22Rv1 (cell line): ENCODE measurements at regions not wholly inside any gene's neighbourhood (a gene's known extent, or its start where the extent isn't known, plus 50 kb on each side); places are given as distances from the start of the nearest gene placed in this dataset.
"Not testable (repeated sequence)": the region's sequence is repeated elsewhere in the genome, so short reads cannot be mapped to it uniquely, and the experiment has no call there.

Experiments
- H3K27ac ChIP-seq: fragments of 450-650 bp; 2 replicates; pipeline ENCODE4 v1.5.1; 2017
- ZFX ChIP-seq: fragments of 450-650 bp; IDR thresholded peaks from 2 replicates; pipeline ENCODE4 v1.6.1; 2017; ENCODE audit warnings: antibody characterized with exemption, borderline replicate concordance
- TF ChIP-seq, protein P1 (sequence below): fragments of 450-650 bp; IDR thresholded peaks from 2 replicates; pipeline ENCODE4 v1.5.1; 2017; ENCODE audit warnings: mild to moderate bottlenecking

GRCh38 chr15:31438601-31439265 is 112.1 kb downstream of the KLF13 start:
- no peak for TF ChIP-seq ZFX
- TF ChIP-seq, protein P1, sequence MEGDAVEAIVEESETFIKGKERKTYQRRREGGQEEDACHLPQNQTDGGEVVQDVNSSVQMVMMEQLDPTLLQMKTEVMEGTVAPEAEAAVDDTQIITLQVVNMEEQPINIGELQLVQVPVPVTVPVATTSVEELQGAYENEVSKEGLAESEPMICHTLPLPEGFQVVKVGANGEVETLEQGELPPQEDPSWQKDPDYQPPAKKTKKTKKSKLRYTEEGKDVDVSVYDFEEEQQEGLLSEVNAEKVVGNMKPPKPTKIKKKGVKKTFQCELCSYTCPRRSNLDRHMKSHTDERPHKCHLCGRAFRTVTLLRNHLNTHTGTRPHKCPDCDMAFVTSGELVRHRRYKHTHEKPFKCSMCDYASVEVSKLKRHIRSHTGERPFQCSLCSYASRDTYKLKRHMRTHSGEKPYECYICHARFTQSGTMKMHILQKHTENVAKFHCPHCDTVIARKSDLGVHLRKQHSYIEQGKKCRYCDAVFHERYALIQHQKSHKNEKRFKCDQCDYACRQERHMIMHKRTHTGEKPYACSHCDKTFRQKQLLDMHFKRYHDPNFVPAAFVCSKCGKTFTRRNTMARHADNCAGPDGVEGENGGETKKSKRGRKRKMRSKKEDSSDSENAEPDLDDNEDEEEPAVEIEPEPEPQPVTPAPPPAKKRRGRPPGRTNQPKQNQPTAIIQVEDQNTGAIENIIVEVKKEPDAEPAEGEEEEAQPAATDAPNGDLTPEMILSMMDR = no peak

DNA sequence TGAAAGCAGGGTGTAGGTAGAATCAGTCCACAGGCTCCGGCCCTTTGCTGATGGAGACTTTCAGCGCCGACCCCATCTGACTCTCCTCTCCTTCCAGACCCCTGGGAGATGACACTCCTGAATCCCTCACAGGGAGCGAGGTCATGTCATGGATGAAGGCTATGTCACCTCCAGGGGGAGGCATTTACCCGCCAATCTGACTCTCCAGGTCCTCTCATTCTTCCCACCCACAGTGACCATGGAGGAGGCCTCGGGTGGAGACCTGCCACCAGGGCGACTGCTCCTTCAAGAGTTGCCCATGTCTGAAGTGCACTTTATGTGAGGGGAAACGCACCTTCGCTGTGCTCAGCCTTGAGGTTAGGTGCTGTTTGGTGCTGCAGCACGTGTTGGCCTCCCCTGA is 112.7 kb downstream of the KLF13 start:
- TF ChIP-seq ZFX = no peak
- TF ChIP-seq, protein P1 = no peak
- H3K27ac ChIP-seq = no peak overlapping the region

More at GRCh38 chr15:31438601-31439265, 112.1 kb downstream of the KLF13 start:
- no peak overlapping the region for H3K27ac ChIP-seq

DNA sequence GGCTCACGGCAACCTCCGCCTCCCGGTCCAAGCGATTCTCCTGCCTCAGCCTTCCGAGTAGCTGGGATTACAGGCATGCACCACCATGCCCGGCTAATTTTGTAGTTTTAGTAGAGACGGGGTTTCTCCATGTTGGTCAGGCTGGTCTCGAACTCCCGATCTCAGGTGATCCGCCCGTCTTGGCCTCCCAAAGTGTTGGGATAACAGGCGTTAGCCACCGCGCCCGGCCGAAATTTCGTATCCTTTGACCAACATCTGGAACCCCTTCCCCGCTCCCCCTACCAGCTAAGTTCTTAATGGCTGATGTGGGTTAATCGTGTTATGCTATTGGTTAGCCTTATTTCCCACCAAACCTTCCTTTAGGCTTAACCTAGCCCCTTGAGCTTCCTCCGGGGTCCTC is 113.6 kb downstream of the KLF13 start:
- H3K27ac ChIP-seq = not testable (repeated sequence)

DNA sequence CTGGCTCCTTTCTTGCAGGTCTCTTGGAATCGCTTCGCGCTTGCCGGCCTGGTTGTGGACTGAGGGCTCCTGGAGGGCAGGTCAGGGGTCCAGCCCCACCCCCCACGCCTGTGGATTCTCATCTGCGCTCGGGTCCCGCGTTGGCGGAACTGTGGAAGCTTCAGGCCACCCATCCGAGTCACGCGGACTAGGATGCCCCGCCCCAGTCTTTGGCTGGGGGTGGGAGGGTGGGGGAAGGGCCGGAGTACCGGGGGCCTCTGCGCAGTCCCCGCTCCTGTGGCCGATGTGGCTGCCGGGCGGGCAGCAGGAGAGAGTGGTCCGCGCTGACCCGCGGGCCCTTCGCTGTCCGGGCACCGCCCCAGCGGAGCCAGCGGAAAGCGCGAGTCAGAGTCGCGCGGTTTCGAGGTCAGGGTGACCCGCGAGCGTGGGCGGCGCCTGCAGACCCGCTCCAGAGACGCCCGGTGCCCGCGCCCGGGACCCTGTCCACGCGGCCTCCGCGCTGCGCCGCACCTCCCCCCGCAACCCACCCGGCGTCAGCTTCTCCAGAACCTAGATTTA is 114.2 kb downstream of the KLF13 start:
- TF ChIP-seq ZFX = no peak
- TF ChIP-seq, protein P1 = no peak
- H3K27ac ChIP-seq = no peak overlapping the region

GRCh38 chr15:31442226-31442625 is 115.6 kb downstream of the KLF13 start:
- TF ChIP-seq ZFX = no peak
- TF ChIP-seq, protein P1 = no peak
- no peak overlapping the region for H3K27ac ChIP-seq

DNA sequence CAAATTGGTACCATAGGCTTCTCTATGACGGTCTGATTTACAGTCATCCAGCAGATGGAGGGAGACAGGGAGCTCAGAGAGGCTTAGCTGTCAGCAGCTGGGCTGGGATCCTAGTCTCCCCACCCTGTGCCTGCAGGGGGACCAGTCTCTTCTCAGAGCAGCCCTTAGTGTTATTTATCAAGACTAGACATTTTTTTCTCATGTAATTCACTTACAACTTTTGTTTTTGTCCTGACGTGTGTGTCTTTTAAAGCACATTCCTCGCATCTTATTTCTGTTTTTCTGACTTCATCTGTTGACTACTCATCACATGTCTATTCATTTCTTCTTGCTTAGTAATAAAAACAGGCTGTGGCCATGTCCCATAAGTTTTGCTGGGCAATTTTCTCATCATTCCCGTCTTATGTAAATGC is 116.1 kb downstream of the KLF13 start:
- H3K27ac ChIP-seq = no peak overlapping the region
- TF ChIP-seq, protein P1 = no peak
- TF ChIP-seq ZFX = no peak

GRCh38 chr15:31444844-31445243 is 118.2 kb downstream of the KLF13 start:
- TF ChIP-seq, protein P1 = no peak
- no peak for TF ChIP-seq ZFX

More at GRCh38 chr15:31444844-31445243, 118.2 kb downstream of the KLF13 start:
- no peak overlapping the region for H3K27ac ChIP-seq
